Liver (tissue), 8 donors: ENCODE measurements at regions not wholly inside any gene's neighbourhood (a gene's known extent, or its start where the extent isn't known, plus 50 kb on each side); places are given as distances from the start of the nearest gene placed in this dataset.

Experiments used
- DNase-seq: peaks from one replicate; pipeline ENCODE4 v3.0.0-alpha.2; 2017; ENCODE audit warnings: low spot score
- H3K27ac ChIP-seq, 2 donors: one replicate each; pipeline ENCODE4 v1.7.0; 2013; ENCODE audit warnings: inconsistent platforms in 2 of 2, low read length in 2 of 2, control low read depth in 1 of 2, low read depth in 1 of 2, mild to moderate bottlenecking in 1 of 2
- H3K27me3 ChIP-seq, 4 donors: one replicate each; pipeline versions ENCODE4 v1.6.1 to v1.7.0; 2013; ENCODE audit warnings: low read length in 3 of 4, inconsistent platforms in 1 of 4, mild to moderate bottlenecking in 1 of 4, moderate library complexity in 1 of 4; ENCODE audit not compliant: control insufficient read depth in 4 of 4, insufficient read depth in 4 of 4
- H3K36me3 ChIP-seq, 4 donors: one replicate each; pipeline versions ENCODE4 v1.6.1 to v1.7.0; 2013; ENCODE audit warnings: low read length in 3 of 4, mild to moderate bottlenecking in 3 of 4, low read depth in 1 of 4, moderate library complexity in 1 of 4; ENCODE audit not compliant: control insufficient read depth in 4 of 4, insufficient read depth in 3 of 4
- H3K4me1 ChIP-seq, 4 donors: one replicate each; pipeline versions ENCODE4 v1.6.1 to v1.7.0; 2013; ENCODE audit warnings: low read length in 3 of 4, mild to moderate bottlenecking in 3 of 4, moderate library complexity in 1 of 4; ENCODE audit not compliant: control insufficient read depth in 4 of 4, insufficient read depth in 4 of 4
- H3K4me3 ChIP-seq, 3 donors: one replicate each; pipeline versions ENCODE4 v1.6.1 to v1.7.0; 2013; ENCODE audit warnings: low read length in 3 of 3, control low read depth in 1 of 3, low read depth in 1 of 3, mild to moderate bottlenecking in 1 of 3
- H3K9ac ChIP-seq, 2 donors: one replicate each; pipeline ENCODE4 v1.7.0; 2013; ENCODE audit warnings: low read length in 2 of 2, mild to moderate bottlenecking in 2 of 2, moderate library complexity in 2 of 2, control low read depth in 1 of 2, low read depth in 1 of 2
- H3K9me3 ChIP-seq, 4 donors: one replicate each; pipeline versions ENCODE4 v1.6.1 to v1.7.0; 2013; ENCODE audit warnings: low read length in 3 of 4; ENCODE audit not compliant: control insufficient read depth in 4 of 4
- ATF3 ChIP-seq: IDR thresholded peaks from 2 replicates; pipeline ENCODE4 v1.6.1; 2016; ENCODE audit warnings: antibody characterized with exemption
- CTCF ChIP-seq: fragments of 150-350 bp; IDR thresholded peaks from 2 replicates; pipeline ENCODE4 v1.5.1; 2017; ENCODE audit warnings: improper control_type of control experiment, low read depth, low read length; ENCODE audit not compliant: missing input control
- EGR1 ChIP-seq, 2 donors: IDR thresholded peaks; 2 replicates each; pipeline ENCODE4 v1.6.1; 2016 to 2018; ENCODE audit warnings: antibody characterized with exemption in 2 of 2, low read depth in 2 of 2
- FOXA1 ChIP-seq: IDR thresholded peaks from 2 replicates; pipeline ENCODE4 v1.6.1; 2016; ENCODE audit warnings: antibody characterized with exemption
- FOXA2 ChIP-seq: IDR thresholded peaks from 2 replicates; pipeline ENCODE4 v1.6.1; 2016; ENCODE audit warnings: antibody characterized with exemption
- GABPA ChIP-seq, 2 donors: IDR thresholded peaks in 1 of 2; conservative IDR thresholded peaks in 1 of 2; 2 replicates each; pipeline ENCODE4 v1.6.1; 2016; ENCODE audit warnings: antibody characterized with exemption in 2 of 2, mild to moderate bottlenecking in 1 of 2, moderate library complexity in 1 of 2
- HNF4A ChIP-seq, 2 donors: conservative IDR thresholded peaks; 2 replicates each; pipeline ENCODE4 v1.6.1; 2016; ENCODE audit warnings: antibody characterized with exemption in 2 of 2, mild to moderate bottlenecking in 2 of 2
- HNF4G ChIP-seq: IDR thresholded peaks from 2 replicates; pipeline ENCODE4 v1.6.1; 2016; ENCODE audit warnings: antibody characterized with exemption
- JUND ChIP-seq, 2 donors: IDR thresholded peaks; 2 replicates each; pipeline ENCODE4 v1.6.1; 2016; ENCODE audit warnings: antibody characterized with exemption in 2 of 2
- NR2F2 ChIP-seq: IDR thresholded peaks from 2 replicates; pipeline ENCODE4 v1.6.1; 2016; ENCODE audit warnings: antibody characterized with exemption
- RAD21 ChIP-seq, 2 donors: IDR thresholded peaks; 2 replicates each; pipeline ENCODE4 v1.6.1; 2016; ENCODE audit warnings: antibody characterized with exemption in 2 of 2, mild to moderate bottlenecking in 2 of 2
- RXRA ChIP-seq, 2 donors: IDR thresholded peaks; 2 replicates each; pipeline ENCODE4 v1.6.1; 2017 to 2018; ENCODE audit warnings: antibody characterized with exemption in 2 of 2, mild to moderate bottlenecking in 1 of 2
- SP1 ChIP-seq: IDR thresholded peaks from 2 replicates; pipeline ENCODE4 v1.6.1; 2018; ENCODE audit warnings: antibody characterized with exemption, mild to moderate bottlenecking
- TAF1 ChIP-seq: conservative IDR thresholded peaks from 2 replicates; pipeline ENCODE4 v1.6.1; 2016; ENCODE audit warnings: antibody characterized with exemption, mild to moderate bottlenecking
- YY1 ChIP-seq: IDR thresholded peaks from 2 replicates; pipeline ENCODE4 v1.6.1; 2016; ENCODE audit warnings: antibody characterized with exemption, mild to moderate bottlenecking
- ZBTB33 ChIP-seq: IDR thresholded peaks from 2 replicates; pipeline ENCODE4 v1.6.1; 2016; ENCODE audit warnings: antibody characterized with exemption
- WGBS: extraction: QIAGEN DNeasy Blood & Tissue Kit; methylation state at CpG from one replicate; pipeline ENCODE4 v1.1.7; 2013; 5-methylcytosine and 5-hydroxymethylcytosine counted together
- donor health status: healthy.
- donor health status: healthy.
- donor health status: healthy.
- donor health status: healthy.
- donor health status: healthy.

- TF ChIP-seq CTCF (no peak), RXRA (IDR thresholded peaks at IDR 0.05) (no peak), ATF3 (no peak), HNF4A (conservative IDR thresholded peaks at IDR 0.05) (no peak), FOXA1 (no peak)
These were observed 905.0 kb upstream of the RBFOX1 start (continued) for GRCh38 chr16:6427621-6428020.

GRCh38 chr16:6407596-6407995 is 925.0 kb upstream of the RBFOX1 start:
- peaks cover 0 to 4% (median 0%) of the 10 kb centered on the region in 4 donors for H3K9me3 ChIP-seq
- no peak overlapping the region for H3K4me3 ChIP-seq
- H3K27ac ChIP-seq: no peak overlapping the region
- TF ChIP-seq HNF4G (no peak), CTCF (no peak), GABPA (IDR thresholded peaks at IDR 0.05 in 1 of 2, conservative IDR thresholded peaks at IDR 0.05 in 1 of 2) (no peak), RXRA (IDR thresholded peaks at IDR 0.05) (no peak), NR2F2 (no peak), JUND (IDR thresholded peaks at IDR 0.05) (no peak), ATF3 (no peak), YY1 (no peak), EGR1 (IDR thresholded peaks at IDR 0.05; ENCODE audit: low read depth in 2 of 2) (no peak), FOXA2 (no peak), SP1 (no peak), RAD21 (IDR thresholded peaks at IDR 0.05) (no peak), ZBTB33 (no peak)
- H3K36me3 ChIP-seq: no peaks in the 10 kb centered on the region
- peaks cover 0 to 3% (median under 1%) of the 10 kb centered on the region in 4 donors for H3K27me3 ChIP-seq
- DNase-seq: no peak
- no peaks in the 10 kb centered on the region for H3K4me1 ChIP-seq
- H3K9ac ChIP-seq: no peak overlapping the region
- WGBS: 91% methylated on average over 3 of the region's 3 CpGs

- Histone ChIP-seq H3K4me3 (no peak overlapping the region), H3K4me1 (no peaks in the 10 kb centered on the region), H3K36me3 (no peaks in the 10 kb centered on the region), H3K9me3 (peaks cover 0 to 4% (median 0%) of the 10 kb centered on the region in 4 donors), H3K27ac (no peak overlapping the region), H3K9ac (no peak overlapping the region), H3K27me3 (peaks cover 0 to 3% (median under 1%) of the 10 kb centered on the region in 4 donors)
- TF ChIP-seq FOXA2 (no peak), FOXA1 (no peak), TAF1 (no peak), GABPA (IDR thresholded peaks at IDR 0.05 in 1 of 2, conservative IDR thresholded peaks at IDR 0.05 in 1 of 2) (no peak), NR2F2 (no peak), YY1 (no peak), CTCF (no peak)
- DNase-seq: no peak
- WGBS: 89% methylated on average over 1 of the region's 1 CpG
These were observed 926.6 kb upstream of the RBFOX1 start for GRCh38 chr16:6406028-6406427.
